IMR-90 (cell line): ENCODE measurements at regions not wholly inside any gene's neighbourhood (a gene's known extent, or its start where the extent isn't known, plus 50 kb on each side); places are given as distances from the start of the nearest gene placed in this dataset.

Experiments
- ATAC-seq: fragments of 200-7000 bp; cut with Tn5 transposase; 2 replicates; pipeline ENCODE4 v1.9.1; 2020; ENCODE audit warnings: low read depth, mild to moderate bottlenecking, moderate library complexity
- BruUV-seq: library from RNA; stranded (reverse); fragments of 400-500 nt; replicated peaks from 2 replicates; lab custom pipeline; 2021; lab: Mats Ljungman, UMichigan
- CTCF ChIA-PET: fragments of 300-600 bp; formaldehyde crosslinking; extraction: SDS; loops from one replicate; lab custom pipeline; 2021; ENCODE audit warnings: antibody characterized with exemption; lab: Yijun Ruan, JAX
- POLR2A ChIA-PET: fragments of 300-600 bp; sonication (Branson Sonifier 250); formaldehyde crosslinking; loops from one replicate; lab custom pipeline; 2022; ENCODE audit warnings: antibody characterized with exemption; ENCODE audit not compliant: unreplicated experiment; lab: Charles Lee
- DNase-seq: peaks from one replicate; pipeline ENCODE4 v3.0.0; 2013
- H2AFZ ChIP-seq: replicated peaks from 2 replicates; pipeline ENCODE3; 2013; ENCODE audit warnings: low read length, mild to moderate bottlenecking; ENCODE audit not compliant: poor library complexity
- H2AK5ac ChIP-seq: 2 replicates; pipeline ENCODE4 v1.6.1; 2013; ENCODE audit warnings: low read depth, low read length, inconsistent platforms
- H2AK9ac ChIP-seq: replicated peaks from 2 replicates; pipeline ENCODE3; 2013; ENCODE audit warnings: mild to moderate bottlenecking, low read depth, low read length, moderate library complexity; ENCODE audit not compliant: poor library complexity
- H2BK120ac ChIP-seq: 2 replicates; pipeline ENCODE4 v1.6.1; 2013; ENCODE audit warnings: low read depth, low read length, inconsistent platforms
- H2BK15ac ChIP-seq: 3 replicates; pipeline ENCODE4 v1.6.1; 2013; ENCODE audit warnings: low read depth, low read length, inconsistent platforms
- H2BK20ac ChIP-seq: 2 replicates; pipeline ENCODE4 v1.6.1; 2013; ENCODE audit warnings: low read depth, mild to moderate bottlenecking, inconsistent platforms, low read length, moderate library complexity
- H2BK5ac ChIP-seq: 2 replicates; pipeline ENCODE4 v1.6.1; 2013; ENCODE audit warnings: mild to moderate bottlenecking, low read depth, low read length, inconsistent platforms; ENCODE audit not compliant: poor library complexity, severe bottlenecking
- H3K14ac ChIP-seq: replicated peaks from 2 replicates; pipeline ENCODE4 v1.6.1; 2013; ENCODE audit warnings: low read depth, low read length, inconsistent platforms
- H3K18ac ChIP-seq: 2 replicates; pipeline ENCODE4 v1.6.1; 2013; ENCODE audit warnings: low read depth, low read length, control low read depth
- H3K23ac ChIP-seq: 2 replicates; pipeline ENCODE4 v1.6.1; 2013; ENCODE audit warnings: low read depth, low read length, inconsistent platforms
- H3K27ac ChIP-seq: 2 replicates; pipeline ENCODE4 v1.5.1; 2013; ENCODE audit warnings: mild to moderate bottlenecking, control low read depth, low read length; ENCODE audit not compliant: insufficient read depth
- H3K27me3 ChIP-seq: 2 replicates; pipeline ENCODE4 v1.6.1; 2013; ENCODE audit warnings: low read length; ENCODE audit not compliant: control insufficient read depth, insufficient read depth
- H3K36me3 ChIP-seq: 2 replicates; pipeline ENCODE4 v1.6.1; 2013; ENCODE audit warnings: low read length, mixed read lengths; ENCODE audit not compliant: control insufficient read depth, insufficient read depth
- H3K4ac ChIP-seq: 2 replicates; pipeline ENCODE4 v1.6.1; 2013; ENCODE audit warnings: low read depth, low read length, inconsistent platforms
- H3K4me1 ChIP-seq: 2 replicates; pipeline ENCODE4 v1.6.1; 2013; ENCODE audit warnings: low read length, mixed read lengths; ENCODE audit not compliant: control insufficient read depth, insufficient read depth
- H3K4me2 ChIP-seq: 2 replicates; pipeline ENCODE4 v1.6.1; 2013; ENCODE audit warnings: low read depth, mild to moderate bottlenecking, control low read depth, low read length, moderate library complexity
- H3K4me3 ChIP-seq: 2 replicates; pipeline ENCODE4 v1.5.1; 2013; ENCODE audit warnings: low read depth, mild to moderate bottlenecking, control low read depth, low read length, moderate library complexity; ENCODE audit not compliant: insufficient read depth
- H3K56ac ChIP-seq: 2 replicates; pipeline ENCODE4 v1.6.1; 2013; ENCODE audit warnings: low read length, inconsistent platforms; ENCODE audit not compliant: insufficient read depth; ENCODE audit errors: extremely low read depth
- H3K79me1 ChIP-seq, 2 experiments: 2 replicates each; pipeline ENCODE4 v1.6.1; 2013; ENCODE audit warnings: low read length in 2 of 2, inconsistent platforms in 1 of 2, low read depth in 1 of 2
- H3K9ac ChIP-seq: 2 replicates; pipeline ENCODE4 v1.6.1; 2013; ENCODE audit warnings: low read depth, low read length, control low read depth
- H3K9me1 ChIP-seq: 2 replicates; pipeline ENCODE4 v1.6.1; 2013; ENCODE audit warnings: low read length, inconsistent platforms; ENCODE audit not compliant: insufficient read depth
- H3K9me3 ChIP-seq: 2 replicates; pipeline ENCODE4 v1.6.1; 2013; ENCODE audit warnings: low read length; ENCODE audit not compliant: control insufficient read depth, insufficient read depth
- H4K20me1 ChIP-seq: 2 replicates; pipeline ENCODE4 v1.6.1; 2013; ENCODE audit warnings: low read length, inconsistent platforms; ENCODE audit not compliant: insufficient read depth
- H4K5ac ChIP-seq: 2 replicates; pipeline ENCODE4 v1.6.1; 2013; ENCODE audit warnings: mild to moderate bottlenecking, low read depth, low read length, control low read depth
- H4K8ac ChIP-seq, 2 experiments: 2 replicates each; pipeline ENCODE4 v1.6.1; 2013; ENCODE audit warnings: low read depth in 2 of 2, low read length in 2 of 2, control low read depth in 1 of 2, inconsistent platforms in 1 of 2
- H4K91ac ChIP-seq: 2 replicates; pipeline ENCODE4 v1.6.1; 2013; ENCODE audit warnings: low read depth, low read length, inconsistent platforms; ENCODE audit not compliant: insufficient read depth
- CTCF ChIP-seq: conservative IDR thresholded peaks from 2 replicates; pipeline ENCODE4 v1.5.1; 2012; ENCODE audit warnings: mild to moderate bottlenecking, low read depth, low read length, improper control_type of control experiment
- MAFK ChIP-seq: IDR thresholded peaks from 2 replicates; pipeline ENCODE4 v1.6.1; 2012; ENCODE audit warnings: low read depth, low read length, improper control_type of control experiment
- dilution Hi-C: fragments of 300-500 bp; cut with HindIII; formaldehyde crosslinking; loops from one replicate; pipeline ENCODE4 v1.14.3; 2018; ENCODE audit warnings: low sequenced_read_pairs; ENCODE audit not compliant: unreplicated experiment
- in situ Hi-C: fragments of 300-500 bp; cut with MboI; formaldehyde crosslinking; loops from 3 replicates; pipeline ENCODE4 v1.14.3; 2019; ENCODE audit warnings: low sequenced_read_pairs, inconsistent platforms, mixed read lengths
- intact Hi-C: fragments of 100-400 bp; cut with micrococcal nuclease; formaldehyde crosslinking; loops from 2 replicates; pipeline ENCODE4 v1.10.0; 2022

- ATAC-seq = no peak
- no peak overlapping the region for H4K91ac ChIP-seq
- H3K9ac ChIP-seq = no peak overlapping the region
- H3K4me1 ChIP-seq = no peaks in the 10 kb centered on the region
- H3K14ac ChIP-seq = no peak overlapping the region
- H3K23ac ChIP-seq = no peak overlapping the region
- no peaks in the 10 kb centered on the region for H4K20me1 ChIP-seq
- H3K56ac ChIP-seq = no peak overlapping the region
- H3K4me3 ChIP-seq = no peak overlapping the region
- H3K27me3 ChIP-seq = no peaks in the 10 kb centered on the region
- H2BK15ac ChIP-seq = no peak overlapping the region
- no peak overlapping the region for H3K18ac ChIP-seq
- BruUV-seq = no TSS peak
- no peaks in the 10 kb centered on the region for H3K36me3 ChIP-seq
- dilution Hi-C loops = no loop called here
- no peak overlapping the region for H3K27ac ChIP-seq
- TF ChIP-seq CTCF (no peak), MAFK (peak; percentile 71)
- ChIA-PET CTCF (no interaction called here), POLR2A (no interaction called here)
- H2BK5ac ChIP-seq = no peak overlapping the region
- H3K4ac ChIP-seq = no peak overlapping the region
- no peak overlapping the region for H2BK120ac ChIP-seq
- H4K8ac ChIP-seq = no peak overlapping the region
- no peak overlapping the region for H3K4me2 ChIP-seq
- H2AK5ac ChIP-seq = no peak overlapping the region
- no peaks in the 10 kb centered on the region for H3K79me1 ChIP-seq
- peaks cover 4% of the 10 kb centered on the region for H3K9me3 ChIP-seq
- H2AFZ ChIP-seq = no peak overlapping the region
- no peak overlapping the region for H2AK9ac ChIP-seq
- intact Hi-C loops = no loop called here
- no peak overlapping the region for H2BK20ac ChIP-seq
- in situ Hi-C loops = no loop called here
- H4K5ac ChIP-seq = no peak overlapping the region
- no peak for DNase-seq
- H3K9me1 ChIP-seq = no peaks in the 10 kb centered on the region
Observed at GRCh38 chr21:14609274-14609673, 63.2 kb upstream of the SAMSN1 start.
